Caco-2 (cell line): ENCODE measurements at regions not wholly inside any gene's neighbourhood (a gene's known extent, or its start where the extent isn't known, plus 50 kb on each side); places are given as distances from the start of the nearest gene placed in this dataset.

ENCODE experiments used
- BruUV-seq: library from RNA; stranded (reverse); fragments of 400-500 nt; replicated peaks from 2 replicates; lab custom pipeline; 2021; lab: Mats Ljungman, UMichigan
- CTCF ChIA-PET: fragments of 300-600 bp; sonication (Branson Sonifier 250); formaldehyde crosslinking; loops from one replicate; lab custom pipeline; 2022; ENCODE audit warnings: antibody characterized with exemption; lab: Charles Lee
- POLR2A ChIA-PET: fragments of 300-600 bp; sonication (Branson Sonifier 250); formaldehyde crosslinking; loops from one replicate; lab custom pipeline; 2022; ENCODE audit warnings: antibody characterized with exemption; lab: Charles Lee
- DNase-seq, 2 experiments: peaks; one replicate each; pipeline versions ENCODE4 v3.0.0 to v3.0.0-alpha.2; 2020 to 2022
- H3K27me3 ChIP-seq: replicated peaks from 2 replicates; pipeline ENCODE4 v1.6.0; 2011; ENCODE audit warnings: low read length; ENCODE audit not compliant: control insufficient read depth, insufficient read depth
- H3K36me3 ChIP-seq: 2 replicates; pipeline ENCODE4 v1.5.1; 2011; ENCODE audit warnings: low read length; ENCODE audit not compliant: control insufficient read depth, insufficient read depth
- H3K4me1 ChIP-seq: fragments of 250-450 bp; sonication (Bioruptor Pico); 2 replicates; pipeline ENCODE4 v1.5.1; 2020; ENCODE audit warnings: mild to moderate bottlenecking
- H3K4me3 ChIP-seq: 2 replicates; pipeline ENCODE4 v1.5.1; 2011; ENCODE audit warnings: low read depth, mild to moderate bottlenecking, control low read depth, low read length
- H3K9me3 ChIP-seq: fragments of 250-450 bp; sonication (Bioruptor Pico); 2 replicates; pipeline ENCODE4 v1.5.1; 2020; ENCODE audit warnings: mild to moderate bottlenecking, moderate library complexity
- H3K27ac Mint-ChIP-seq: one replicate; pipeline ENCODE4 v1.8.0; 2022; ENCODE audit warnings: mixed read lengths; ENCODE audit not compliant: unreplicated experiment
- H3K27me3 Mint-ChIP-seq: one replicate; pipeline ENCODE4 v1.8.0; 2022; ENCODE audit warnings: mixed read lengths; ENCODE audit not compliant: insufficient read depth, unreplicated experiment
- H3K36me3 Mint-ChIP-seq: one replicate; pipeline ENCODE4 v1.8.0; 2022; ENCODE audit warnings: mild to moderate bottlenecking, mixed read lengths; ENCODE audit not compliant: insufficient read depth, unreplicated experiment
- H3K4me1 Mint-ChIP-seq: one replicate; pipeline ENCODE4 v1.8.0; 2022; ENCODE audit warnings: low read depth, mixed read lengths; ENCODE audit not compliant: unreplicated experiment
- H3K4me3 Mint-ChIP-seq: one replicate; pipeline ENCODE4 v1.8.0; 2022; ENCODE audit warnings: mild to moderate bottlenecking, moderate library complexity, mixed read lengths; ENCODE audit not compliant: unreplicated experiment
- H3K9me3 Mint-ChIP-seq: one replicate; pipeline ENCODE4 v1.8.0; 2022; ENCODE audit warnings: mixed read lengths; ENCODE audit not compliant: unreplicated experiment
- intact Hi-C: fragments of 100-400 bp; cut with micrococcal nuclease; formaldehyde crosslinking; loops from one replicate; pipeline ENCODE4 v1.10.0; 2022; ENCODE audit not compliant: unreplicated experiment
- TF ChIP-seq, protein P1 (sequence below), 2 experiments: fragments of 200-600 bp in 1 of 2; IDR thresholded peaks; 1 replicate in 1 of 2; 2 replicates in 1 of 2; pipeline versions ENCODE4 v1.5.1 to v1.8.0; 2011 to 2022; ENCODE audit warnings: antibody characterized with exemption in 1 of 2, control low read depth in 1 of 2, inconsistent platforms in 1 of 2, low read depth in 1 of 2, low read length in 1 of 2, mild to moderate bottlenecking in 1 of 2, moderate library complexity in 1 of 2; ENCODE audit not compliant: insufficient read depth in 1 of 2, severe bottlenecking in 1 of 2, unreplicated experiment in 1 of 2

- H3K4me3 Mint-ChIP-seq, result no peak overlapping the region
- Histone ChIP-seq H3K27me3 (no peaks in the 10 kb centered on the region), H3K4me1 (no peaks in the 10 kb centered on the region), H3K9me3 (no peaks in the 10 kb centered on the region), H3K36me3 (no peaks in the 10 kb centered on the region), H3K4me3 (no peak overlapping the region)
- no peak overlapping the region for H3K27ac Mint-ChIP-seq
- H3K36me3 Mint-ChIP-seq, result no peaks in the 10 kb centered on the region
- no TSS peak for BruUV-seq
- H3K27me3 Mint-ChIP-seq, result peaks cover 7% of the 10 kb centered on the region
- no peak for DNase-seq
- intact Hi-C loops, result no loop called here
- no peaks in the 10 kb centered on the region for H3K4me1 Mint-ChIP-seq
- ChIA-PET POLR2A (no interaction called here), CTCF (no interaction called here)
- no peaks in the 10 kb centered on the region for H3K9me3 Mint-ChIP-seq
- TF ChIP-seq, protein P1, sequence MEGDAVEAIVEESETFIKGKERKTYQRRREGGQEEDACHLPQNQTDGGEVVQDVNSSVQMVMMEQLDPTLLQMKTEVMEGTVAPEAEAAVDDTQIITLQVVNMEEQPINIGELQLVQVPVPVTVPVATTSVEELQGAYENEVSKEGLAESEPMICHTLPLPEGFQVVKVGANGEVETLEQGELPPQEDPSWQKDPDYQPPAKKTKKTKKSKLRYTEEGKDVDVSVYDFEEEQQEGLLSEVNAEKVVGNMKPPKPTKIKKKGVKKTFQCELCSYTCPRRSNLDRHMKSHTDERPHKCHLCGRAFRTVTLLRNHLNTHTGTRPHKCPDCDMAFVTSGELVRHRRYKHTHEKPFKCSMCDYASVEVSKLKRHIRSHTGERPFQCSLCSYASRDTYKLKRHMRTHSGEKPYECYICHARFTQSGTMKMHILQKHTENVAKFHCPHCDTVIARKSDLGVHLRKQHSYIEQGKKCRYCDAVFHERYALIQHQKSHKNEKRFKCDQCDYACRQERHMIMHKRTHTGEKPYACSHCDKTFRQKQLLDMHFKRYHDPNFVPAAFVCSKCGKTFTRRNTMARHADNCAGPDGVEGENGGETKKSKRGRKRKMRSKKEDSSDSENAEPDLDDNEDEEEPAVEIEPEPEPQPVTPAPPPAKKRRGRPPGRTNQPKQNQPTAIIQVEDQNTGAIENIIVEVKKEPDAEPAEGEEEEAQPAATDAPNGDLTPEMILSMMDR (IDR thresholded peaks at IDR 0.05; ENCODE audit: insufficient read depth in 1 of 2, low read depth in 1 of 2, low read length in 1 of 2, severe bottlenecking in 1 of 2, unreplicated experiment in 1 of 2), result no peak
These were observed 386.4 kb upstream of the CYRIA start for GRCh38 chr2:17052001-17052400.

- no peaks in the 10 kb centered on the region for H3K9me3 Mint-ChIP-seq
- Histone ChIP-seq H3K4me3 (no peak overlapping the region), H3K27me3 (no peaks in the 10 kb centered on the region), H3K4me1 (no peaks in the 10 kb centered on the region), H3K9me3 (no peaks in the 10 kb centered on the region), H3K36me3 (no peaks in the 10 kb centered on the region)
- peaks cover 7% of the 10 kb centered on the region for H3K27me3 Mint-ChIP-seq
- TF ChIP-seq, protein P1 (IDR thresholded peaks at IDR 0.05; ENCODE audit: insufficient read depth in 1 of 2, low read depth in 1 of 2, low read length in 1 of 2, severe bottlenecking in 1 of 2, unreplicated experiment in 1 of 2), result no peak
- no peaks in the 10 kb centered on the region for H3K36me3 Mint-ChIP-seq
- no peak for DNase-seq
- no peak overlapping the region for H3K27ac Mint-ChIP-seq
- no TSS peak for BruUV-seq
- no peak overlapping the region for H3K4me3 Mint-ChIP-seq
- no peaks in the 10 kb centered on the region for H3K4me1 Mint-ChIP-seq
- POLR2A ChIA-PET, result no interaction called here
- CTCF ChIA-PET, result no interaction called here
- intact Hi-C loops, result no loop called here
These were observed 385.9 kb upstream of the CYRIA start for GRCh38 chr2:17051538-17051937.

DNA sequence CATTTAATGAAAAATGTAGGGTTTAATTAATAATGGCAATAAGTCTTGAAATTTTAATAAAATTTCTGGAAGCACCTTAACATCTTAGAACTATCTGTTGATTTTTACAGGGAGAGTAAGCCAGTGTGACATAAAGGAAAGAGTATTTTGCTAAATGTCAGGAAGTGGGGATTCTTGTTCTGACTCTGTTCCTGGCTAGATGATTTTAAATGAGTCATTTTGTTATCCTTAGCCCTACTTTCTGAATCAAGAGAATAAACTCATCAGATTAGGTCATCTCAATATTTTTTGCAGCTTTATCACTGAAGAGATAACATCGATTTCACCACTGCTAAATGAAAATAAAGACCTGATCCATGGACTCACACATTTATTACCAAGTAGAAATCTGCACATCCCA, 377.5 kb upstream of the CYRIA start:
- Histone ChIP-seq H3K27me3 (no peaks in the 10 kb centered on the region), H3K4me3 (no peak overlapping the region), H3K9me3 (no peaks in the 10 kb centered on the region), H3K36me3 (no peaks in the 10 kb centered on the region), H3K4me1 (no peaks in the 10 kb centered on the region)
- BruUV-seq, result no TSS peak
- intact Hi-C loops, result no loop called here
- no peak for DNase-seq
- peaks cover 7% of the 10 kb centered on the region for H3K27me3 Mint-ChIP-seq
- no peaks in the 10 kb centered on the region for H3K4me1 Mint-ChIP-seq
- H3K4me3 Mint-ChIP-seq, result no peak overlapping the region
- H3K27ac Mint-ChIP-seq, result no peak overlapping the region
- no peaks in the 10 kb centered on the region for H3K36me3 Mint-ChIP-seq
- TF ChIP-seq, protein P1 (IDR thresholded peaks at IDR 0.05; ENCODE audit: insufficient read depth in 1 of 2, low read depth in 1 of 2, low read length in 1 of 2, severe bottlenecking in 1 of 2, unreplicated experiment in 1 of 2), result no peak
- ChIA-PET POLR2A (no interaction called here), CTCF (no interaction called here)
- H3K9me3 Mint-ChIP-seq, result no peaks in the 10 kb centered on the region
